DMS53 treated with DMSO at 0.1 percent for 48 hours (cell line): ENCODE measurements at regions not wholly inside any gene's neighbourhood (a gene's known extent, or its start where the extent isn't known, plus 50 kb on each side); places are given as distances from the start of the nearest gene placed in this dataset.
A peak's percentile ranks its signal among the peaks of the same experiment; 100 is the strongest.

Experiments used
- DNase-seq: peaks from one replicate; lab custom pipeline; 2025; ENCODE audit not compliant: unreplicated experiment; lab: John Stamatoyannopoulos, UW

DNA sequence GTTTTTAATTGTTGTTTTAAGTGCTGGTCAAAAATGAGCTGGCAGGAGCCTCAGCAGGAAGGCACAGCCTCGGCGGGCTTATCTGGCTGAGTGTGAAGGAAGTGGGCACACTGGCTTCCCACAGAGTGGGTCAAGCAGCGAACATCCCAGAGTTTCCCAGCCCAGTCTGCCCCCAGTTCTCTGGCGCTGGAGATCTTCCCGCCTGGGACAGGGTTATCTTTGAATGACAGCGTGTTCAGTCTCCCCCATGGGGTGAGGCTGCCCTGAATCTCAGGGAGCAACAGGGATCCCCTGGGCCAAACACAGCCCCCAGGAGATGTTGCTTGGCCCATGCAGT lies 122.2 kb upstream of the PTPN1 start:
- no peak for DNase-seq

- DNase-seq = no peak
Observed at GRCh38 chr20:50388733-50389437, 121.3 kb upstream of the PTPN1 start.

- DNase-seq = no peak
Observed at GRCh38 chr20:50389438-50389807, 120.8 kb upstream of the PTPN1 start.

DNA sequence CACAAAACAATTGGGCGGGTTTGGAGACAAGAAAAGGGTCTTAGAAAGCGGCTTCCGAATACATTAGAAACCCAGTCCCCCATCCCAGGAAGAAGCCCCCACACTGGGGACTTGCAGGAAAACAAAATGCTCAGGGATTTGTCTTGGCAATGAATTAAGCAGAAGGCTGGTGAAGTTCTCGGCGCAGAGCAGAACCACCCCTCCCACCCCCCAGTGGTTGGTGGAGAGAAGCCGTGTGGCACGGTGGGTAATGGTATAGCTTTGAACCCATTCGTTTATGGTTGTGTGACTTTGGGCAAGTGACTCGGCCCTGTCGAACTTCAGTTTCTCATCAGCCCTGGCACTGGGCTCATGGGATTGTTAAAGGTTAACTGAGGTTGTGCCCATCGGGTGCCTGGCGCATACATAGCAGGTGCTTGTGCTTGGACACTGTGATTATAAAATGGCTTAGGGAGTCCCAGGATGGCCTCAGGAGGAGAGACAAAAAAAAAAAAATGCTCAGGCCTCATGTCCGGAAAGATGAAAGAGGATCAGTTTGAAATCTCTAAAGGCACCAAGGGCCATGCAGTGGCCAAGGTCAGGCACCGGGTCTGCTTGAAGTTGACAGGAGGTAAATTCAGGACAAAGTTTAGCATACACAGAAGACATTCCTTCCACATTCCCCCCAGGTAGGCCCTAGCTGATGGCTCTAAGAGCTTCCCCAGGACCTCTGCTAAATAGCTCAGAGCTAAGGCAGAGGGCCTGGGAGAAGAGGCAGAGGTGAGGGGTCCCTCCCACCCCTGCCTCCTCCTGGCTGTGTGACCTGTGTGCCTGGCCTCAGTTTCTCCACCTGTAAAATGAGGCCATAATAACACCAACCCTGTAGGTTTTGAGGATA lies 120.1 kb upstream of the PTPN1 start:
- DNase-seq = no peak

DNA sequence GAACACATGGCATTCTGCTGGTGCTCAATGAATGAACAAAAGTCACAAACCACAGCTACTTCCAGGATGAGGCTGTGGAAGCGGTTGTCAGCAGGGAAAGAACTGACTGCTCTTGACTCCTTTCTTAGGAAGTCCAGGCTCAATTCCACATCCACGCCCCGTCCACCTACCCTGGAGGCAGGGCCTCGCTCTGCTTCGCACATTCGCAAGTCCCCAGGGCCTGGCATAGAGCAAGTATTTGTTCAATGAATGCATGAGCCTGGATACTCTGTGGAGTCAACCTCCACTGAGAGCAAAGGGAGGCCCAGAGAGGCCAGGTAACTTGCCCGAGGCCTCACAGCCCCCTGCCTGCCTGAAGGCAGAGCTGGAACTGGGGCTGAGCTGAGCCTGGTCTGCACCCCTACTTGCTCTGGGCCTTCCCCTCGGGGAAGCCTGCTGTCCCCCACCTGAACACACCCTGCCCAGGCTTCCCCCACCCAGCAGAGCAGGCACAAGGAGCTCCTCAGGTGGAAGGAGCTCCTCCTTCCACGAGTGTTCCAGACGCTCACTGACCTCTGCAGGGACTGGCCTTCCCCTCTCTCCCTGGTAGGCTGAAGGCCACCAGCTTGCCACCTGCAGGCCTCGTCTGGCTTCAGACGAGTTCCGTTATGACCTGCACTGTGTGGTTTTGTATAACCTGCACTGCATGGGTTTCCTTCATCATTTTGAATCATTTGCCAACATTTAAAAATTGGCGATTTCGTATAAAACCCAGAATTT lies 119.3 kb upstream of the PTPN1 start:
- DNase-seq = no peak

DNA sequence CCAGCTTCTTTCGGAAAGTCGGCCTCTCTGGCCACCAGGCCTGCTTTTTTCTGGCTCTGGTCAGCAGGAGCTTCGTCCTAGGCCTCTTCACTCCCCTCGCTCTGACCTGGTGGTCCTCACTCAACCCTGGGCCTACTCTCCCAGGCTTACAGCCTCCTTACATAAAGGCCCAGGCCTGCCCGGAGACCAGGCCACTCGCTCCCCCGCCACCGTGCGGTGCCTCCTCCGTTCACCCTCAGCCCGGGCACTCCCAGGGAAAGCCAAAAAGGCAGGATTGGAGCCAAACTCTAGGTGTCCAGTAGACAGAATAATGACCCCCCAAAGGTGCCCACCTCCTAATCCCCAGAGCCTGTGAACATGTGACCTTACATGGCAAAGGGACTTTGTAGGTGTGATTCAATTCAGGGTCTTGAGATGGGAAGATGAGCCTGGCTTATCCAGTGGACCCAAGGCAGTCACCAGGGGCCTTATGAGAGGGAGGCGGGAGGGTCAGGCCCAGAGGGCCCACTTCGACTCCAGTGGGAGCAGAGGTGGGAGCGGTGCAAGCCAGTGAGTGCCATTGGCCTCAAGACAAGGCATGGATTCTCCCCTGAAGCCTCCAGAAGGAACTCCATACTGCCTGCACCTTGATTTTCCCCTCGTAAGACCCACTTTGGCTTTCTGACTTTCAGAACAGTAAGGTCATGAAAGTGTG lies 118.6 kb upstream of the PTPN1 start:
- no peak for DNase-seq

- no peak for DNase-seq
Observed at GRCh38 chr20:50392138-50392866, 117.9 kb upstream of the PTPN1 start.

- DNase-seq = no peak
Observed at GRCh38 chr20:50393242-50393641, 116.9 kb upstream of the PTPN1 start.

DNA sequence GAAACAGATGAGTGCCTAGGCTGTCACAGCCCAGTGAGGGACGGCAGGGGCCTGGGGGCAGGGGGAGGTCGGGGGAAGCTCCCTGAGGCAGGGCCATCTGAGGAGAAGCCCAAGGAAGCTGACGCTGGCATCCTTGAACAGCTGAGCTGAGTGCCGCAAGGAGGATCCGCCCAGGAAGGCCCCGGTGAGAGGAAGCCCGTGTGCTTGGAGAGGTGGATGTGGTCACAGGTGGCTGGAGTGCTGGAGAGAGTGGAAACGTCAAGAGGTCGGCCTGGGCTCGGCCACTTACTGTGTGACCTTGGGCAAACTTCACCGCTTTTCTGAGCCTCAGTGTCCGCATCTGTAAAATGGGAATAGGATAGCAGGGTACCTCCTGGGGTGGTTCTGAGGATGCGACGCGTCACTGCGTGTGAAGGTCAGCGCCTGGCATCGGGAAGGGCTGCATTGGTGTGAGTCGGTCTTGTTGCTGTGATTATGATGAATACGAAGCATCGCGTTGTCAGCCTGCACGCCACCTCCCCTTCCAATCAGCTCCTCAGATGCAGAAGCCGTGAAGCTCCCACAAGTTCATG lies 116.1 kb upstream of the PTPN1 start:
- DNase-seq = no peak

DNA sequence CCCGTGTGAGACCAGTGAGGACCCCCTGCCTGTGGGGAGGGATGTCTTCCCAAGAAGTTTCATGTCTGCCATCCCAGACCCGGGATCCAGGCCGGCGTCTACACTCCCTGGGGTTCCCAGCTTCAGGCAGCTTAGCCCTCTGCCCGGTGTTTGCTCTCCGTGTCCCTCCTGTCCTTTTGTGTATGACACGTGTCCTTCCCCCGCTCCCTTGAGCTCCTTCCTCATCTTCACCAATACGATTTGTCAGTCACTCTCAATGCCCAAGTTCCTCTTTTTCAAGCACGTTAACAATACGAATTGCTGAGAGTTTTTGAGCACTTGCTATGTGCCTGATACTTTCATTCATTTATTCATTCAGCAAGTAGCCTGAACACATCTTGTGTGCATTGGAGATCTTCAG lies 115.6 kb upstream of the PTPN1 start:
- no peak for DNase-seq

GRCh38 chr20:50395251-50395729 lies 114.9 kb upstream of the PTPN1 start:
- DNase-seq = no peak

DNA sequence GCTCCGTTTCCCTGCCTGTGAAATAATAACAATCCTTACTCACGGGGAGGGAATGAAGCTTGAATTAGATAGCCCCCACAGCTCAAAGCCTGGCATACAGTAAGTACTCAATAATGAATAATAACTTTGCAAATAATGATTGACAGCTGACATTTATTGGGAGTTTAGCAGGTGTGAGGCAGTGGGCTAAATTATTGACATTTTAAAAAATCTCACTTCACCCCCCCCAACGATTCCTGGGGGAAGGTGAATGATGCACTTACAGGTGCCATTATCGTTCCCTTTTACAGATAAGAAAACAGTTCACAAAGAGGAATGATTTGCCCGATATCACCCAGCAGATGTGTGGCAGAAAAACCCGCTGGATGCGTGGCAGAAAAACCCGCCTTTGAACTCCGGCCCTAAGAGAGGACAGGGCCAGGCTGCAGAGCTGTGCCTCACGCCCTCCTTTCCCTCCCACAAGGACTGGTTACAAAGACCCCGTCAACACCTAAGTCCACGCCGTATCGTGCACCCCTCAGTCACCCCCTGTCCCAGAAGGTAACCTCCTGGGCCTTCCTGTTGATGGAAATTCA lies 114.2 kb upstream of the PTPN1 start:
- DNase-seq = no peak

DNA sequence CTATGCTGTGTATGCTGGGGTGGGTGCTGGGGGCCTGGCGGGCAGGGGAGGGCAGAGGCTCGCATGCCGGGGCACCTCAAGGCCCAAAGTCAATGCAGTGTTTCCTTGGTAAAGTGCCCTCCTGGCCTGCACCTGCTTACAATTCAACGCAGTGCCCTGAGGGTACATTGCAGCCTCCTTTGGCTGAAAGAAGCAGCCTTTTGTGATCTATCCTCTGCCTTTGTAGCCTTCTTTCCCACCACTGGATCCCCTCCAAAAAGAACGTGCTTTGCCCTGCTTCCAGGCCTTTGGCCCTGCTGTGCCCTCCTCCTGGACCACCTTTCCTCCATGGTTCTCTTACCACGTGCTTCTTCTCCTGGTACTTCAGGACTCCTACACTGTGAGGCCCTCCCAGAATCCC lies 113.6 kb upstream of the PTPN1 start:
- no peak for DNase-seq

DNA sequence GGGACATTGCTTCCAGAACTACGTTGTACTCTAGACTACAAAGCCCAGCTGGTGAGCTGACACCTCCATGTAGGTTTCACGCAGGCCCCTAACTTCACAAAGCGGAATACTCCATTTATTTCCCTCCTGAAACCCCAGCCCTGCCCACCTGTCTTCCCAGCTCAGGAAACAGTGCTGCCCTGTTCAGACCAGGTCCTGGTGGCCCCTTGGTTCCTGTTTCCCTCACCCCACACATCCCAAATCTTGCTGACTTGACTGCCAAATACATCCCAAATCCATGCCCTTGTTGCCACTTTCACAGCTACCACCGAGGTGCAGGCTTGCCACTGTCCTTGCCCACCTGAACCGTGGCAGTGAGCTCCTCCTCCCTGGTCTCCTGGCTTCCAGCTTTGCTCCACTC lies 113.1 kb upstream of the PTPN1 start:
- no peak for DNase-seq

DNA sequence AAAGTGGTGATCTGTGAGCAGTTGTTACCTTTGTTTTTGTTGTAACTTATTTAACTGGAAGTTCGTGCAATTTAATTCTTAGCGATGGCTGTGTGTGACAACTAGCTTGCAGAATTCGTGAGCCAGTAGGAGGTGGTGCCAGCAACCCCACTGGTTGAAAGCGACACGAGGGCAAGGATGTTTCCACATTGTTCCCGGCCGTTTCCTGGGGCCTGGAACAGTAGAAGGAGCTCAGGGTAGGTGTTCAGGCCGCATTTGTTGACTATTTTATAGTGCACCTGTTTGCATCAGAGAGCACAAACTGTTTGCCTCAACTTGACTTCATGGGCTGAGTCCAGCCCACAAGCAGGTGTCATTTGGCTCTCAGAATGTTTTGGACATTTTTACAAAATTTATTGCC lies 112.1 kb upstream of the PTPN1 start:
- no peak for DNase-seq

DNA sequence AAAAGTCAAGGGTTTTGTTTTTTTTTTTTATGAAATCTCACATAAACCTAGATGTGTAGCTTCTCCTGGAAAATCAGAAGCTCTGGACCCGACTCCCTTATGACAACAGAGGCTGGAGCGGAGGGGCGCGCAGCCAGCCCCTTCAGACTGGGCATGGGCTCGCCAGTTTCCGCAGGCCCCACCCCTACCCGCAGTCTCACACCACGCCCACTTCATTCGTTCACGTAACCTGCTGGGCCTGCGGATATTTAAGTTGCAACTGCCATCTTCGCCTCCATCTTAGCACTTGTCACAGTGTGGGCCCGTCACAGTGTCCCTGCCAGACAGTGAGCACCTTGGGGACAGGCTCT lies 111.7 kb upstream of the PTPN1 start:
- no peak for DNase-seq

DNA sequence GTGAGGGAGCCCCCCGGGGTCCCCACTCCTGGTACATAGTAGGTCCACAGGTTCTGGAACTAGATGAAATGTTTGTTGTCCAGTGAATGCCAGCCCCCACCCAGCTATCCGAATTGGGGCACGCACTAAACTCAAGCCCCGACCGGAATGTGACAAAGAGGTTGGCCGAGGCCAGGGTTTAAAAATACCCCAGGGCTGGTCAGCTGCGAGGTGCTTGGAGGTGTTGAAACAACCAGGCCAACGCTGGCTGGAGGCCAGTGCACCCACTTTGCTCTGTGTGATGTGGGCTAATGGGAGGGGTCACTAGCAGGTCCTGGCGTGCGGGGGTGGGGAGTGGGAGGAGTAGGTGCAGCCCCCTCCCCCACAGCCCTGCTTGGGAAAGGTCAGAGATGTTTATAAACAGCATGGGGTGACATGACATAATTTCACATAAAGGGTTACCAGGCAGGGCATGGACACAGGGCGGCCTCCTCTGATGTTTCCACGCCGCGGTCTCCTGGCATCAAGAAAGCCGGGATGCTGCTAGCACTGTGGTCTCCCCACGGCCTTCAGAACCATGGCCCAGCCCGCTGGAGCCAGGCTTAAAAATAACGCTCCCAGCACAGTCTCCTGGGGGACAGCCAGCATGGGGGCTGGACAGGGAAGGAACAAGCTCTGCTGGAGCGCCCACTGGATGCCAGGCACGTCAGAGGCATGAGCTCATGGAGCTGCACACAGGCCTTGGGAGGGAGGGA lies 111.2 kb upstream of the PTPN1 start:
- DNase-seq = no peak

- DNase-seq = no peak
Observed at GRCh38 chr20:50399555-50399916, 110.6 kb upstream of the PTPN1 start.

DNA sequence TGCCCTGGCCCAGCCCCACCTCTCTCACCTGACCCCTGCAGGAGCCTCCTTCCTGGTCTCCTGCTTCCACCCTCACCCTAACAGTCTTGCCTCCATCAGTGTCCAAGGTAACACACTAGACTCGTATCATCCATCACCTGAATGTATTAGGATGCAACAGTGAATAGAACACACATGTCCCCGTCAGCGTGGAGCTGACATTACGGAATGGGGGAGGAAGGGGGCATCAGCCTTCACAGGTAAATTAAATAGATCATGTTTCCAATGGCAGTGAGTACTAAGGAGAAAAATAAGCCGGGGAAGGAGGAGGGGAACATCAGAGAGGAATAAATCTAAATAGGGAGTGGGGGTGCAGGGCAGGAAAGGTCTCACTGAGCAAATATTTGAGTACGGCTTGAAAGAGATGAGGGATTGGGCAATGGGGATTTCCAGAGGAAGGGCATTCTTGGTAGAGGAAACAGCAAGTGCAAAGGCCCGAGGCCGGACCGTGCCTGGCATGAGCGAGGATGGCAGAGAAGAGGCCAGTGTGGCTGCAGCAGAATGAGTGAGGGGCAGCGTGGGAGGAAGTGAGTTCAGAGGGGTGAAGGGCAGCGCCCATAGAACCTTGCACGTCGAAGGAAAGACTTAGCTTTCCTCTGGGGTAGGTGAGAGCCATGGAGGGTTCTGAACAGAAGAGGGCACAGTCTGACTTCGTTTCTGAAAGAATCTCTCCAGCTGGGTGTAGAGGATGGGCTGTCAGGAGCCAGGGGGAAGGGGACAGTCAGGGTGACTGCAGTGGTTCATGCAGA lies 110.1 kb upstream of the PTPN1 start:
- peak; percentile 27 for DNase-seq
